ENCODE measurements at regions not wholly inside any gene's neighbourhood (a gene's known extent, or its start where the extent isn't known, plus 50 kb on each side); places are given as distances from the start of the nearest gene placed in this dataset.
"Not testable (repeated sequence)": the region's sequence is repeated elsewhere in the genome, so short reads cannot be mapped to it uniquely, and the experiment has no call there.

- no peak overlapping the region for H3K27ac Mint-ChIP-seq
- no peak for DNase-seq (ENCODE audit: low spot score, unreplicated experiment)
- no peaks in the 10 kb centered on the region for H3K9me3 Mint-ChIP-seq (ENCODE audit: low read depth)
- TF ChIP-seq CTCF (IDR thresholded peaks at IDR 0.05; ENCODE audit: unreplicated experiment): no peak
- peaks cover 10% of the 10 kb centered on the region for H3K4me1 Mint-ChIP-seq (ENCODE audit: low read depth)
- H3K27me3 Mint-ChIP-seq: no peaks in the 10 kb centered on the region
- H3K4me3 Mint-ChIP-seq (ENCODE audit: low read depth): no peak overlapping the region
- no peaks in the 10 kb centered on the region for H3K36me3 Mint-ChIP-seq (ENCODE audit: insufficient read depth)
Observed at GRCh38 chr6:74479960-74480359, 725.9 kb downstream of the COL12A1 start.

GRCh38 chr6:74479420-74479819, 726.4 kb downstream of the COL12A1 start:
- TF ChIP-seq CTCF (IDR thresholded peaks at IDR 0.05; ENCODE audit: unreplicated experiment): no peak
- no peak for DNase-seq (ENCODE audit: low spot score, unreplicated experiment)
- H3K4me1 Mint-ChIP-seq (ENCODE audit: low read depth): peaks cover 10% of the 10 kb centered on the region

GRCh38 chr6:74474046-74474445, 731.8 kb downstream of the COL12A1 start:
- not testable (repeated sequence) for H3K4me1 Mint-ChIP-seq (ENCODE audit: low read depth); H3K36me3 Mint-ChIP-seq (ENCODE audit: insufficient read depth); H3K9me3 Mint-ChIP-seq (ENCODE audit: low read depth); H3K4me3 Mint-ChIP-seq (ENCODE audit: low read depth); H3K27me3 Mint-ChIP-seq; DNase-seq (ENCODE audit: low spot score, unreplicated experiment); H3K27ac Mint-ChIP-seq

More at GRCh38 chr6:74479420-74479819, 726.4 kb downstream of the COL12A1 start:
- no peak overlapping the region for H3K27ac Mint-ChIP-seq
- no peaks in the 10 kb centered on the region for H3K9me3 Mint-ChIP-seq (ENCODE audit: low read depth)
- no peaks in the 10 kb centered on the region for H3K36me3 Mint-ChIP-seq (ENCODE audit: insufficient read depth)
- no peak overlapping the region for H3K4me3 Mint-ChIP-seq (ENCODE audit: low read depth)
- no peaks in the 10 kb centered on the region for H3K27me3 Mint-ChIP-seq

- not testable (repeated sequence) for H3K36me3 Mint-ChIP-seq (ENCODE audit: insufficient read depth); H3K27me3 Mint-ChIP-seq; H3K4me3 Mint-ChIP-seq (ENCODE audit: low read depth); DNase-seq (ENCODE audit: low spot score, unreplicated experiment); H3K27ac Mint-ChIP-seq; H3K4me1 Mint-ChIP-seq (ENCODE audit: low read depth); H3K9me3 Mint-ChIP-seq (ENCODE audit: low read depth)
Observed at GRCh38 chr6:74468552-74468951, 737.3 kb downstream of the COL12A1 start.

- Mint-ChIP-seq H3K27me3 (no peaks in the 10 kb centered on the region), H3K27ac (no peak overlapping the region), H3K4me3 (ENCODE audit: low read depth) (no peak overlapping the region), H3K36me3 (ENCODE audit: insufficient read depth) (no peaks in the 10 kb centered on the region), H3K9me3 (ENCODE audit: low read depth) (peaks cover 11% of the 10 kb centered on the region), H3K4me1 (ENCODE audit: low read depth) (no peaks in the 10 kb centered on the region)
- DNase-seq (ENCODE audit: low spot score, unreplicated experiment): no peak
- no peak for TF ChIP-seq CTCF (IDR thresholded peaks at IDR 0.05; ENCODE audit: unreplicated experiment)
Observed at GRCh38 chr6:74467533-74468215, 738.2 kb downstream of the COL12A1 start.

- Mint-ChIP-seq H3K27me3 (no peaks in the 10 kb centered on the region), H3K36me3 (ENCODE audit: insufficient read depth) (no peaks in the 10 kb centered on the region), H3K4me3 (ENCODE audit: low read depth) (no peak overlapping the region), H3K9me3 (ENCODE audit: low read depth) (peaks cover 16% of the 10 kb centered on the region), H3K27ac (no peak overlapping the region), H3K4me1 (ENCODE audit: low read depth) (no peaks in the 10 kb centered on the region)
- DNase-seq (ENCODE audit: low spot score, unreplicated experiment): no peak
- TF ChIP-seq CTCF (IDR thresholded peaks at IDR 0.05; ENCODE audit: unreplicated experiment): no peak
Observed at GRCh38 chr6:74466572-74466971, 739.3 kb downstream of the COL12A1 start.
